Memory B cell (primary cell): ENCODE measurements at regions not wholly inside any gene's neighbourhood (a gene's known extent, or its start where the extent isn't known, plus 50 kb on each side); places are given as distances from the start of the nearest gene placed in this dataset.
A peak's percentile ranks its signal among the peaks of the same experiment; 100 is the strongest.

Source experiments
- ATAC-seq: fragments of 150-1000 bp; cut with Tn5 transposase; 2 replicates; pipeline ENCODE4 v1.10.0; 2021; ENCODE audit warnings: low read depth, mild to moderate bottlenecking, moderate library complexity
- DNase-seq, 2 donors: peaks; one replicate each; pipeline ENCODE4 v3.0.0; 2022; ENCODE audit warnings: low spot score in 2 of 2
- H3K27ac Mint-ChIP-seq: one replicate; pipeline ENCODE4 v1.8.0; 2022; ENCODE audit warnings: mild to moderate bottlenecking, moderate library complexity, mixed read lengths
- H3K27me3 Mint-ChIP-seq: one replicate; pipeline ENCODE4 v1.8.0; 2022; ENCODE audit warnings: mixed read lengths
- H3K36me3 Mint-ChIP-seq: one replicate; pipeline ENCODE4 v1.8.0; 2022; ENCODE audit warnings: mild to moderate bottlenecking, mixed read lengths
- H3K4me1 Mint-ChIP-seq: one replicate; pipeline ENCODE4 v1.8.0; 2022; ENCODE audit warnings: mixed read lengths
- H3K4me3 Mint-ChIP-seq: one replicate; pipeline ENCODE4 v1.8.0; 2022; ENCODE audit warnings: mild to moderate bottlenecking, moderate library complexity, mixed read lengths
- H3K9me3 Mint-ChIP-seq: one replicate; pipeline ENCODE4 v1.8.0; 2022; ENCODE audit warnings: mixed read lengths

GRCh38 chr5:17424674-17425073 is 73.4 kb upstream of the TAF11L2 start:
- ATAC-seq (no peak), DNase-seq (no peak)
- no peak overlapping the region for H3K27ac Mint-ChIP-seq
- H3K36me3 Mint-ChIP-seq: no peaks in the 10 kb centered on the region
- no peaks in the 10 kb centered on the region for H3K9me3 Mint-ChIP-seq
- H3K27me3 Mint-ChIP-seq: peaks cover 4% of the 10 kb centered on the region
- no peaks in the 10 kb centered on the region for H3K4me1 Mint-ChIP-seq
- no peak overlapping the region for H3K4me3 Mint-ChIP-seq

DNA sequence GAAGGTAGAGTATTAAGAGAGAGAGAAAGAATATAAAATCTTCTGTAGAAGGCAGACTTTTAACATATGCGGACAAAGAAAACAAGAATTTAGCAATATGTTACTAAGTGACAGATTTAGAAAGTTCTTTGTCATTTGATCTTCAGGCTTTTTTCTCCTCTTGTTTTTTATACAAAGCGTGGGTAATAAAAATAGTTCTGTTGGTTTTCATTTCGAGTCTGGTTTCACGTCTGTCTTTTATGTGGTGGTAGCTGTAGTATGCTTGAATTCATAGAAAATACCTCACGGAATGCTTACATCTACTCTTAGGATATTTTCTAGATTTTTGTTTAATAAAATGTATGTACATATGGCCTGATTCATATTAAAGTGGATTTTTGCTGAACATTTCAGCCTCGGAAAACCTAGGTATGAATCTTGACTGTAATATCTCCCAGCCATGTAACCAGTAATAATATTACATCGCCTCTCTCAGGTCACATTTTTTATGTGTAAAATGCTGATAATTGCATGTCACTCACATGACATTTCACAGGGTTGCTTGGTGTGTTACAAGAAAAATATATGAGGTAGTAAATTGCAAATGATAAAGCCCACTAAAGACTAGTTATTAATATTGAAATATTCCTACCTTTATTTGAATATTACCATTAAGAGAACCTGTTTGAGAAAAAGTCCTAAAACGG is 72.5 kb upstream of the TAF11L2 start:
- no peak overlapping the region for H3K27ac Mint-ChIP-seq
- no peak for ATAC-seq

DNA sequence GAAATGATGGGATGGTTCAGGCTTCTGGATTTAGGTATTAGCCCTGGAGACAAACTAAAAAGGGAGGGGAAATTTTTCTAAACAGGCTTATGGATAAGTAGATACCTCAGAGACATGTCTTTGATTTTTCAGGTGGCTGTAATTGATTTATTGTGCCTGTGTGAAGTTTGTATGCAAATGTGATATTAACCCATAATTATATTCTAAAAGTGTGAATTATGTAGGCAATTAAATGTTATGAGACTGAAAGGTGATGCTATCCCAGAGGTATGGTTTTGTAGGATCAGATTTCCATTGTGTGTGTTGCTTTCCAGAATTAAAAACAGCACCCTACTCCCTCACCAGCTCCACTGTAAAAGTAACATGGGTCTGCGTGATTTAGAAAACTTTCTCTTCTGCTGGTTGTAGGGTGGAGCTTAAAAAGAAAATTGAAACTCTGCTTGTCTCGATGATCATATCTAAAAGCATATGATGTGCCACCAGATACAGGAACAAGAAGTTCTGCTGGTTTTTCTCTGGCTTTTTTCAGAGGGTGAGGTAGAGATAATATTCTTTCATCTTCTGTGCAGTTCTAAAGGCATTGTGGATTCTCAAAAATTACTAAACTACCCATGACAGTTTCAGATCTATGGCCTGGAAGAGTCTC is 71.8 kb upstream of the TAF11L2 start:
- no peak overlapping the region for H3K4me3 Mint-ChIP-seq
- DNase-seq (no peak), ATAC-seq (peak; percentile 37)
- peaks cover 4% of the 10 kb centered on the region for H3K27me3 Mint-ChIP-seq
- no peaks in the 10 kb centered on the region for H3K36me3 Mint-ChIP-seq
- H3K9me3 Mint-ChIP-seq: no peaks in the 10 kb centered on the region
- peaks cover 3% of the 10 kb centered on the region for H3K4me1 Mint-ChIP-seq
- no peak overlapping the region for H3K27ac Mint-ChIP-seq

More for the DNA sequence above, 72.5 kb upstream of the TAF11L2 start:
- no peak for DNase-seq
- no peaks in the 10 kb centered on the region for H3K9me3 Mint-ChIP-seq
- no peaks in the 10 kb centered on the region for H3K36me3 Mint-ChIP-seq
- H3K4me1 Mint-ChIP-seq: no peaks in the 10 kb centered on the region
- H3K27me3 Mint-ChIP-seq: peaks cover 4% of the 10 kb centered on the region
- H3K4me3 Mint-ChIP-seq: no peak overlapping the region

DNA sequence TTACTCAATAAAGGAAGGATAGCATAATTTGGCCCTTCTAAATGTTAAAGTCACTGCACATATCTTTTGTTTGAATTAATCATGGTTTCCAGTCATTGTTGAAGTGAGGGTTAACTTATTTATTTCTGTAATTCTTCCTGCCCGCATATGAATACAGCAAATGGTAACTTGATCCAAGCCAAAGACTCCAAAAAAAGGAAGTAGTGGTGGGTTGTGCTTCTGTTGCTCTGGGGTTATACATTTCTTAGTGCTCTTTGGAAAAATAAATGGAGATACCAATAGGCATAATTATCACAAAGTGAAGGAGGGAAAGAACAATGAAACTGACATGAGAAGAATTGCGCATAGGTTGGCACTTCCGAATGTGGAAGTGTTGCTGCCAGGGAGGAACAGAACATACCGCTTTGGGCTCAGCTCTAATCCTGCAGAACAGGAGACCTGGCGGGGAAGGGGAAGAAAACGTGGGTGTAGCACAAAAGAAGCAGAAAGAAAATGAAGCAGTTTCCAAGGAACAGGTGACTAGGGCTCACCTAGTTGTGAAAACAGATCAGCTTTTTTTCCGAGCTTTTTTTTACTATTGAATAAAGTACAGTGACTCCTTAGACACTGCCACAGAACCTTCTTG is 69.7 kb upstream of the TAF11L2 start:
- Mint-ChIP-seq H3K9me3 (no peaks in the 10 kb centered on the region), H3K4me3 (no peak overlapping the region), H3K36me3 (no peaks in the 10 kb centered on the region), H3K27me3 (peaks cover 4% of the 10 kb centered on the region), H3K27ac (no peak overlapping the region), H3K4me1 (peaks cover 5% of the 10 kb centered on the region)
- ATAC-seq (no peak), DNase-seq (no peak)

- H3K9me3 Mint-ChIP-seq: no peaks in the 10 kb centered on the region
- peaks cover 5% of the 10 kb centered on the region for H3K4me1 Mint-ChIP-seq
- H3K36me3 Mint-ChIP-seq: no peaks in the 10 kb centered on the region
- no peak overlapping the region for H3K4me3 Mint-ChIP-seq
- DNase-seq (no peak), ATAC-seq (no peak)
- peaks cover 4% of the 10 kb centered on the region for H3K27me3 Mint-ChIP-seq
- H3K27ac Mint-ChIP-seq: no peak overlapping the region
Measured at GRCh38 chr5:17429353-17429752, 68.7 kb upstream of the TAF11L2 start.

DNA sequence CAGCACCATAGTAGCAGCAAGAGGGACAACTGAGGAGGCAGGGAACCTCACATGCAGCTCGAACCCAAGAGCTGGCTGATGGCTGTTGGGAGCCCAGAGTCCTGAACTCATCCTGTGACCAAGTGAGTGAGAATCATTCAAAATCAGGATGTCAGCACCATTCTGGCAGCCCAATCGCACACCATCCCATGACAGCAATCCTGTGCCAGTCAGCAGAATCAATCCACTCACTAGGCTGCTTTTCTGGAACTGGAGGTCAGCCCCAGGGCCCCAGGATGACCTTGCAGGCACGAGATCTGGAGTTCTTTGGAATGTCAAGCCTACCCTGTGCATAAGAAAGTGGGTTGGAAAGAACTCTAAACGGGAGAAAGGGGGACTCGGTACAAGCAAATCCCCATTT is 67.8 kb upstream of the TAF11L2 start:
- H3K4me1 Mint-ChIP-seq: peaks cover 5% of the 10 kb centered on the region
- H3K27ac Mint-ChIP-seq: no peak overlapping the region
- H3K9me3 Mint-ChIP-seq: no peaks in the 10 kb centered on the region
- DNase-seq: no peak
- H3K36me3 Mint-ChIP-seq: no peaks in the 10 kb centered on the region
- H3K27me3 Mint-ChIP-seq: peaks cover 4% of the 10 kb centered on the region
- ATAC-seq: no peak
- H3K4me3 Mint-ChIP-seq: no peak overlapping the region

- Mint-ChIP-seq H3K36me3 (no peaks in the 10 kb centered on the region), H3K27ac (no peak overlapping the region), H3K27me3 (peaks cover 4% of the 10 kb centered on the region), H3K4me1 (peaks cover 13% of the 10 kb centered on the region), H3K9me3 (no peaks in the 10 kb centered on the region), H3K4me3 (no peak overlapping the region)
- DNase-seq (no peak), ATAC-seq (no peak)
Measured at GRCh38 chr5:17431272-17432050, 66.6 kb upstream of the TAF11L2 start.

GRCh38 chr5:17432569-17432968 is 65.5 kb upstream of the TAF11L2 start:
- no peaks in the 10 kb centered on the region for H3K9me3 Mint-ChIP-seq
- DNase-seq (no peak), ATAC-seq (no peak)
- no peaks in the 10 kb centered on the region for H3K36me3 Mint-ChIP-seq
- H3K27me3 Mint-ChIP-seq: peaks cover 2% of the 10 kb centered on the region
- no peak overlapping the region for H3K27ac Mint-ChIP-seq
- no peak overlapping the region for H3K4me3 Mint-ChIP-seq
- peaks cover 21% of the 10 kb centered on the region for H3K4me1 Mint-ChIP-seq

DNA sequence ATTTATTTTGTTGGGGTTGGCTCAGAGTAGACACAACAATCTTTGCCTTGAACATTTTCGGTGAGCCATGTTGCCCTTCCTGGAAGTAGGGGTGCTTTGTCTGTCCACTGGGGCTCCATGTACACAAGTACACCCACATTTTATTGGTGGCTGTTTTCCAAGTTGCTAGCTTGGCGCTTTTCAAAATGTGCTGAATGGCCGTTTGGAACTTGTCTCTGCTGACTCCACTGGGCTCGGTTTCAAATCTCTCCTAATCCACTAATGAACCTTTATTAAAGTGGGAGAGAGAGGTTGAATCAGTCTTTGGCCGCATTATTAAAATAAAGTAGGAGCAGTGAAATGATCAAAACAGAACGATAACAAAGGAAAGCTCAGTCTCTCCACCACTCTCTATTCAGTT is 64.6 kb upstream of the TAF11L2 start:
- DNase-seq: no peak
- Mint-ChIP-seq H3K27ac (no peak overlapping the region), H3K27me3 (peaks cover under 1% of the 10 kb centered on the region), H3K36me3 (no peaks in the 10 kb centered on the region), H3K4me1 (peaks cover 21% of the 10 kb centered on the region), H3K9me3 (peaks cover 1% of the 10 kb centered on the region), H3K4me3 (no peak overlapping the region)
- no peak for ATAC-seq

GRCh38 chr5:17434982-17435381 is 63.0 kb upstream of the TAF11L2 start:
- ATAC-seq (no peak), DNase-seq (no peak)
- Mint-ChIP-seq H3K9me3 (peaks cover 1% of the 10 kb centered on the region), H3K4me3 (no peak overlapping the region), H3K27ac (no peak overlapping the region), H3K27me3 (no peaks in the 10 kb centered on the region), H3K4me1 (peaks cover 21% of the 10 kb centered on the region), H3K36me3 (no peaks in the 10 kb centered on the region)

GRCh38 chr5:17436350-17436749 is 61.7 kb upstream of the TAF11L2 start:
- ATAC-seq: peak; percentile 61
- H3K27ac Mint-ChIP-seq: peak overlapping the region; percentile 80
- peaks cover 19% of the 10 kb centered on the region for H3K4me1 Mint-ChIP-seq
- H3K9me3 Mint-ChIP-seq: peaks cover 4% of the 10 kb centered on the region
- DNase-seq: no peak
- no peaks in the 10 kb centered on the region for H3K27me3 Mint-ChIP-seq
- peak overlapping the region; percentile 79 for H3K4me3 Mint-ChIP-seq
- H3K36me3 Mint-ChIP-seq: no peaks in the 10 kb centered on the region

DNA sequence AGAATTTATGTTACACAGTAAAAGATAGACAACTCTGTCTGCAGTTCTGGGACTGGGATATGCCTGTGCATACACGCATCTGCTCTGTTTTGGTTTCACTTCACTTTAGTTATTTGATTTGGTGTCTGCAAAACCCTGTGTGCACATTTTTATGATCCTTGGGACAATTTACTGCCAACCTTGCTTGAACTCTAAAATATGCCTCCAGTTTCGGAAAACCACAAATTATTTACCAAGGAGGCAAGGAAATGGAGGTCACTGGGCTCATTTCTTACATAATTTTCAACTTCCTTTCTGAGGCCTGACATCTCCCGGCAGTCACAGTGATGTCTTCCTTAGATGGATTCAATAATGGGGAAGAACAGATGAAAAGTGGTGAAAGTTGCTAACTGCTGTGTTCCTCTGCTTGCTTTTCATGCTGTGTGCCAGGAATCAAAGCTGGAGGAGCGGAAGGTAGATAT is 61.2 kb upstream of the TAF11L2 start:
- DNase-seq: no peak
- no peaks in the 10 kb centered on the region for H3K27me3 Mint-ChIP-seq
- peak; percentile 82 for ATAC-seq
- peak overlapping the region; percentile 79 for H3K4me3 Mint-ChIP-seq
- peaks cover 19% of the 10 kb centered on the region for H3K4me1 Mint-ChIP-seq
- peak overlapping the region; percentile 80 for H3K27ac Mint-ChIP-seq
- H3K9me3 Mint-ChIP-seq: peaks cover 4% of the 10 kb centered on the region
- H3K36me3 Mint-ChIP-seq: no peaks in the 10 kb centered on the region

GRCh38 chr5:17438027-17438426 is 60.0 kb upstream of the TAF11L2 start:
- DNase-seq (no peak), ATAC-seq (no peak)
- H3K36me3 Mint-ChIP-seq: no peaks in the 10 kb centered on the region
- H3K9me3 Mint-ChIP-seq: peaks cover 4% of the 10 kb centered on the region
- H3K27ac Mint-ChIP-seq: no peak overlapping the region
- H3K27me3 Mint-ChIP-seq: no peaks in the 10 kb centered on the region
- H3K4me1 Mint-ChIP-seq: peaks cover 16% of the 10 kb centered on the region
- H3K4me3 Mint-ChIP-seq: no peak overlapping the region

DNA sequence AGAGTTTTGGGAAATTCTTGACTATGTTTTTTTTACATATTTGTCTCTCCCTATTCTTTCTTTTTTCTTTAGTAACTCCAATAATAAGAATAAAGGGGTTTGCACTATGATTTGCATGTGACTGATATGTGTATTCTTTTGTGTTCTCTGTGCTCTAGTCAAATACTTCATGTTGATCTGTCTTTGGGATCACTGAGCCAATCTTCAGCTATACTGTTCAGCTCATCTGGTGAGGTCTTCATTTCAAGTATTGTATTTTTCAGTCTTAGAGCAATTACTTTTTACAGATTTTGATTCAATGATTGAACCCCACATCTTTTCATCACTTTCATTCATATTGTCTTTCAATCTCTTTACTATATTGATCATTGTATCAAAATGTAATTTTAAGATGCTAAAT is 58.1 kb upstream of the TAF11L2 start:
- Mint-ChIP-seq H3K9me3 (peaks cover 4% of the 10 kb centered on the region), H3K27ac (no peak overlapping the region), H3K36me3 (no peaks in the 10 kb centered on the region), H3K4me1 (peaks cover 16% of the 10 kb centered on the region), H3K27me3 (peaks cover 1% of the 10 kb centered on the region), H3K4me3 (no peak overlapping the region)
- ATAC-seq (no peak), DNase-seq (no peak)
